GM18909 (cell line): ENCODE measurements at regions not wholly inside any gene's neighbourhood (a gene's known extent, or its start where the extent isn't known, plus 50 kb on each side); places are given as distances from the start of the nearest gene placed in this dataset.
"Not testable (repeated sequence)": the region's sequence is repeated elsewhere in the genome, so short reads cannot be mapped to it uniquely, and the experiment has no call there.

ENCODE experiments used
- ATAC-seq: cut with Tn5 transposase; IDR thresholded peaks from one replicate; pipeline ENCODE4 v1.9.1; 2021; ENCODE audit warnings: mild to moderate bottlenecking; ENCODE audit not compliant: unreplicated experiment, poor library complexity

DNA sequence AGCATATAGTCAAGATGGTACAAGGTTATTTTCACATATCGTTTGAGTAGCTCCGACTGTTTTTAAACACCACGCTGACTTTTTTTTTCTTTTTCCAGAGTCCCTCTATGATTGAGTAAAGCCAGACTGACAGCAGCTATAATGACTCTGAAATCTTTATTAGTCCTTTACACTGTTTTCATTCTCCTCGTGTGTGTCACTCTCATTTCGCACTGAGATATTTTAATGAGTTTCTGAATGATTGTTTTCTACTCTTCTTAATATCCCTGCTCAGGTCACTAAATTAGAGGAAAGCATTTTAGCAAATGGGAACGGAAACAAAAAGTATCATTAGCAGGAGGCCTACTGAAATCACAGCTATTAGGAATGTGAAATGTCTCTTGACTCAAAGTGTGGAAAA, 162.3 kb upstream of the MTPN start:
- no peak for ATAC-seq

DNA sequence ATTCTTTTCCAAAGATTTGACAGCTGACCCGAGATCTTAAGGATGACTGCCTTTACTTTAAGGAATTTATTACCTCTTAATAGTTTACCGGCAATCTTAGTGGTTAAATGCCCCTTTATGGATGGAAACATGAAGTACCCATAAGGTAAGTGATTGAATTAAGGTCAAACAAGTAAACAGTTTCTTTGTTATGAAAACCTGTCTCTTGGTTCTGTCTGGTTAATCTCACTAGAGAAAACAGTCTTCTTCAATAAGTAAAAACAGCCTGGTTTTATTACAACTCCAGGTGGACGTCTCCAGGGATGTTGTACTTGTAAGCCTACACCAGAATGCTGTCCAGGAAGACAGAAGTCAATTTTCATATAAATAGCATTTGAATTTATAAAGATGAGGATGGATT, 161.8 kb upstream of the MTPN start:
- no peak for ATAC-seq

DNA sequence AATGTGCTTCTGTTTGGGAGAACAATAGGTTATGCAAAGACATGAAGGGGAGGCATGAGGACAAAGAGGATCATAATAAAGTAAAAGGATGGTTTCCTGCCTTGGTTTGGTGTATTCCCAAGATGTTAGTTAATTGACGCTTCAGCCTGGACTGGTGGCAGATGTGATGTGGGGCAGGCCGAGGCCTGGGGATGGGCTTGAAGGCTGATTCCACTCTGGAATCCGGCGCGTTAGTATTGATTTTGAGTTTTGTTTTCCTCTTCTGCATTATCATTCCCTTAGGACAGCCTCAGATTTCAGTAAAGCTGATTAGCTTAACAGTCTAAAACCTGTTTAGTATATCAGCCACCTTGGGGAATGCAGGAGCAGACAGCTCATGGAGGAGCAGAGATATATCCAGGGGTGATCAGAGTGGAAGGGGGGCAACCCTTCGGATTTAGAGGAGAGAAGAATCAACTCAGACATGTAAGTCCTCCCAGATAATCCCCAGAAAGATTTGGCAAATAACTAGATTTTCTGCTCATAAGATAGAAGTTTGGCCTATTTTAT, 159.8 kb upstream of the MTPN start:
- no peak for ATAC-seq

DNA sequence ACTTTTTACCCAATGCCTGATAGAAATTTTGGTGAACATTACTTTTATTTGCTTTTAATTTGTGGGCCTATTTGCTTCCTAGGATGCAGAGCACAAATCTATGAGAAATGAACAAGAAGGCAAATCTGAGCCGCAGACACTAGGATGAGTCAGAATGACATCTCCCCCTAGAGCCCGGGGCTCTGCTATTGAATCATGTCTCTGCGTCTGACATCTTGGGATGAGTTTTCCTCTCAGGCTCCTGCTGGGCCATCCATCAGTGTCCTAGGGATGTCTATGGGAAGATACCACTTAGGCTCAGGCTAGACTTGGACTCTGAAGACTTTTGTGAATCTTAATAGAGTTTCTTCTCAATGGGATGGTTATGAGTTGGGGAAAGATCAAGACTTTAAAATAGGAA, 157.3 kb upstream of the MTPN start:
- no peak for ATAC-seq

DNA sequence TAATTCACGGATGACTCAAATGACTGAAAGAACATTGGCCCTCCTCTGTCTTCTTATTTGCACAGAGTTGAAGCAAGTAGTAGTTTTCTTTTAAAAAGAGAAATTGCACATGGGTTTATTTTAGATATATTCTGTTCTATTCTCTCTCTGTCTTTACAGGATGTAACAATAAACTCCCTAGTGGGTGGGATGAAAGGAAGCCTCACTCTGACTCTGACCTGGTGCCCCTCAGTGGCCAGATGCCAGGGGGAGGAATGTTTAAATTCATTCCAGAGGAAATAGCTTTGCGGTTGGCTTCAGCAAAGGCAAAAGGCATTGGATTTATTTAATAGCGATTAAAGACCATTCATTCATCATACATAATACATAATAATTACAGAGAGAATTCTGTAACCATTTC, 156.4 kb upstream of the MTPN start:
- no peak for ATAC-seq

DNA sequence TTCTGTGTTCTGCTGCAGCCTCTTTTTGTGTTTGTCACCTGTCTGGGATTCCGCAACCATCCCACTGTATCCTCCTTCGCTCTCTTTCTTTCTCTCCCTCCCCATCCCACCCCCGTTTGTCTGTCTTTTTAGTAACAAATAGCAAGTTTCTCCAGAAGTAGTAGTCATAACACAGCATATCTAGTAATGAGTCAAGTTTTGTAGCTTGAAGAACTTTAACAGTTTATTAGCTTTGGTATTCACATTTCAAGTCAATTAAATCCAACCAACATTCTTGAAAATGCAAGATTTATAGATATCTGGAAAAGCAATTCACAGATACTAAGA, 154.1 kb upstream of the MTPN start:
- ATAC-seq: no peak

DNA sequence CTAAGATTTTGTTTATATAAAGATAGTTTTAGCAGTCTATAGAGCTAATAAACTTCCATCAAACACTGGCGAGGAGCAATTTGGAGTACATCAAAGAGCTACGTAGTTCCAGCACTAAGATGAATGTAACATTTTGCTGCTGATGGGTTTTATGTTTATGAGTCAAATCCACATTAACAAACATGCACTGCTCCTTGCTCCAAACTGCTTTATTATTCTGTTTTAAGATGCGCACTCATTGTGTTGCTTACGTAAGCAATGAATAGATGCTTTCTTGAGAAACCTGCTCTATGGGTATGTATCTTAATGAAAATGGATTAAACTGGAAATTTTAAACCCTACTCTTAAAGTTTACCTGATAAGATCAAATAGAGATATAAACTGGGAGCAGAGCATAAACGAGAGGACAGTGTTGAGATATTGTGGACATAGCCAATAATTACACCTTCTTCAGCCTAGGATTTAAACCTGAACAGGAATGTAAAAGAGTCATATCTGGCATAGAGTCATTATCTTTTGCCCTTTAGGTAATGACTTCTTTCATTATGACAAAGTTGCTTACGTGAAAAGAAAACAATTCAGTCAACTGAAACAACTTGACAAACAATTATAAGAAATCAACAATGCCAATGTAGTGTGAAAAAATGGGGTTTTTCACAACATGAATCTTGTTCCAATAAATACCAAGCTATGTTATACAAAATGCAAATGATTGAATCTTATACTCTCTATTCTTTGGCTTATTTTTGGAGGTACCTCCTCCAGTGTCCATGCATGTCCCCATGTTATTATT, 153.5 kb upstream of the MTPN start:
- no peak for ATAC-seq

DNA sequence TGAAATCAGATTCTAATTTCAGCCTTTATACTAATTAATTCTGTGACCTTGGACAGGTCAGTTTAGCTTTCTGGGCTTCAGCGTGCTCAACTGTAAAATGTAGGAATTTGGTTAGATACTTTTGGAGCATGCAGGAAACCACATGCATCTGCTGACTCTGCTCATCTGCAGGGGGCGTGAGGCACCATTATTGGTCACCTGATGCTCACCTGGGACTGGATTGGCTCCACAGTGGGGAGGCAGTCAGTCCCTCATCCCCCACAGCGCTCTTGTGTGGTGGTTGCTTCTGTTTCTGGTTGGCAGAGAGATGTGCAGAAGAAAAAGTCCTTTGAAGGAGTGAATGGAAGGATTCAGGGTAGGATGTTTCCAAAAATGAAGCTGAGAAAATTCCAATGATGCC, 150.9 kb upstream of the MTPN start:
- ATAC-seq: no peak

DNA sequence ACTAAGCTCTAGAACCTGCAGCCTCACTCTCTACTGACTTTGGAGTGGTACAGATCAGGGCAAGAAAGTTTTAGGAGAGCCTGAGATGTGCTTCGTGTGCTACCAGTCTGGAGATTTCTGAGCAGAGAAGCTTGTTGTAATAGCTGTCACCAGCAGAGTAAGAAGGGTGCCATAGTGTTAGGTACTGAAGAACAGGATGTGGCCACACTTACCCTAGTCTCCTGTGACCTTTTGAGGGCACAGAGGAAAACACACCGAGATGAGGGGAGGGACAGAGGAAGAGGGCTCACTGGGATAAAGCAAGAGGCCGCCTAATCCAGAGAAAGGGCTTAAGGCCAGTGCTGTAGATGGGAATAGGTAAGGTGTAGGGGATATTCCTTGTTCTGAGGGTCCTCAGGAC, 146.2 kb upstream of the MTPN start:
- ATAC-seq: no peak

DNA sequence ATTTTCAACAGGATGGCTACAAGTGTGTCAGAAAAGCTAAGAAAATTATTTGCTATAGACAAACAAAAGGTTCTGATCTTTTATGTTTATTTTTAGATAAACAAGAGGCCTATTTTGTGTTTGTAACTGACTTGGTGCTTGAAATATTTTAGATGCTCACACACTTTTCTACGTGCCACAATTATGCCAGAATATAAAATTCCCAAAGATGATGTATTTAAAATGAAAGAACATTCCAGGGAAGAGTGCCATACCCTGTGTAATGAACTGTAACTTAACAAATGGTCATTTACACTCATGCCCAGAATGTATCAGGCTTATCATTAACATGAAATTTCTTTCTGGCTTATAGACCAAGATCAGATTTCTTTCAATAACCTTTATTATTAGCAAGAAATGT, 144.9 kb upstream of the MTPN start:
- ATAC-seq: no peak

DNA sequence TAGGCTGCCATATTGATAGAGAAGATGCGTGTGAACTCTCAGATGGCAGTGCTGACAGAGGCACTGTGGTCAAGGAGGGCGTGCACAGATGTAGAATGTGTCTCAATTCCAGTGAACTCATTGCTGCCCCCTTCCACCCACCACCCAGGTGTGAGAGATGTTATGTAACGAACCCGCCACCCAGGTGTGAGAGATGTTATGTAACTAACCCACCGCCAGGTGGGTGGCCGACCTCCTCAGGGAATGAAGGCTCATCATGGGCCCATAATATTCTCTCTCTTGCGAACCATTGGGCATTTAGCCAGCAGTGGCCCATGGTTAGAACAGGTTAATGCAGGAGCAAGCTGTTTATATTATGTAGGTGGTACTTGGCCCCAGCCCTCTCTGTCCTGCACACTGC, 140.4 kb upstream of the MTPN start:
- no peak for ATAC-seq

DNA sequence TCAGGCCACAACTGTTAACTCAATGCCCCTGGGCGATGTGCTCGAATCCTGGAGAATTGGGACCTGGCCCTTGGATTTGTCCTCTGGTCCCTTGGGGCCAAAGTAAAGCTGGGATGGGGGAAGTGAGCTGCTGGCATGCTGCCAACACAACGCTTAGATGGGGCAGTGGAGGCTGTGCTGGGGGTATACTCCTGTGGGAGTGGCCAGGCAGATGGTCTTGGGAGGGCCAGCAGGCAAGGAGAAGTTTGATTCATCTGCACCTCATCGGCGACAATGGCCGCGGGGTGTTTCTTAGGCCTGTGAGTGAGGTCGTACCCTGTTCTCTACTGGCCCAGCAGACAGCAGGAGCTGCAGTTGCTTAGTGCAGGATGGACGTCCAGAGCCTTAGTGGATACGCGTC, 139.0 kb upstream of the MTPN start:
- no peak for ATAC-seq

DNA sequence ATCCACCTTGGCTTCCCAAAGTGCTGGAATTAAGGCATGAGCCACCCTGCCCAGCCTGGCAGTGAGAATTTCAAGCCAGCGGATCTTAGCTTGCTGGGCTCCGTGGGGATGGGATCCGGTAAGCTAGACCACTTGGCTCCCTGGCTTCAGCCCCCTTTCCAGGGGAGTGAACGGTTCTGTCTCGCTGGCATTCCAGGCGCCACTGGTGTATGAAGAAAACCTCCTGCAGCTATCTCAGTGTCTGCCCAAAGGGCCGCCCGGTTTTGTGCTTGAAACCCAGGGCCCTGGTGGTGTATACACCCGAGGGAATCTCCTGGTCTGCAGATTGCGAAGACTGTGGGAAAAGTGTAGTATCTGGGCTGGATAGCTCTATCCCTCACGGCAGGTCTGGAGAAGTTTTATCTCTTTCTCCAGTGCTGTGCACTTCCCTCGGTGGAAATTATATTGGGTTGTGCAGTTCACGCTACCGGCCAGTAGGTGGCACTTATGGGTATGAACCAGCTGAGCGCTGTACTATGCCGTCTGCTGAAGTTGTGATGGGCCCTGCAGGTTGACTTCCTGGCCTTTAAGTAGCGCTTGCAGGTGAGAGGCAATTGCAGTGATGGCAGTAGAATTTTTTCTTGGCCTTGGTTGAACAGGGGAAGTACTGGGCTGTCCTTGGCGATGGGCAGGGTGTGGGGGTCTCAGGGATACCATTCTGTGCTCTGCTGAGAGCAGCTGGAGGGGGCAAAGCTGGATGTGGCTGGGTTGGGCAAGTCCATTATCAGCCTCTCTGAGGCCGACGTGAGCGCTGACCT, 138.0 kb upstream of the MTPN start:
- peak; percentile 97 for ATAC-seq

DNA sequence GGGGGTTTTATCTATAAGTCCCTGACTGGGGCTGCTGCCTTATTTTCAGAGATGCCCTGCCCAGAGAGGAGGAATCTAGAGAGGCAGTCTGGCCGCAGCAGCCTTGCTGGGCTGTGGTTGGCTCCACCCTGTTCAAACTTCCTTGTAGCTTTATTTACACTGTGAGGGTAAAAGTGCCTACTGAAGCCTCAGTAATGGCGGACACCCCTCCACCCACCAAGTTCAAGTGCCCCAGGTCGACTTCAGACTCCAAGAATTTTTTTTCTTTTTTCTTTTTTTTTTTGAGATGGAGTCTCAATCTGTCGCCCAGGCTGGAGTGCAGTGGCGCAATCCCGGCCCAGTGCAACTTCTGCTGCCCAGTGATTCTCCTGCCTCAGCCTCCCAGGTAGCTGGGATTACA, 137.3 kb upstream of the MTPN start:
- not testable (repeated sequence) for ATAC-seq

DNA sequence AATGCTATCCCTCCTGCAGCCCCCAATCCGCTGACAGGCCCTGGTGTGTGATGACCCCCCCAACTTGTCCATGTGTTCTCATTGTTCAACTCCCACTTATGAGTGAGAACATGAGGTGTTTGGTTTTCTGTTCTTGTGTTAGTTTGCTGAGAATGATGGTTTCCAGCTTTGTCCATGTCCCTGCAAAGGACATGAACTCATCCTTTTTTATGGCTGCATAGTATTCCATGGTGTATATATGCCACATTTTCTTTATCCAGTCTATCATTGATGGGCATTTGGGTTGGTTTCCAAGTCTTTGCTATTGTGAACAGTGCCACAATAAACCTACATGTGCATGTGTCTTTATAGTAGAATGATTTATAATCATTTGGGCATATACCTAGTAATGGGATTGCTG, 131.9 kb upstream of the MTPN start:
- not testable (repeated sequence) for ATAC-seq

DNA sequence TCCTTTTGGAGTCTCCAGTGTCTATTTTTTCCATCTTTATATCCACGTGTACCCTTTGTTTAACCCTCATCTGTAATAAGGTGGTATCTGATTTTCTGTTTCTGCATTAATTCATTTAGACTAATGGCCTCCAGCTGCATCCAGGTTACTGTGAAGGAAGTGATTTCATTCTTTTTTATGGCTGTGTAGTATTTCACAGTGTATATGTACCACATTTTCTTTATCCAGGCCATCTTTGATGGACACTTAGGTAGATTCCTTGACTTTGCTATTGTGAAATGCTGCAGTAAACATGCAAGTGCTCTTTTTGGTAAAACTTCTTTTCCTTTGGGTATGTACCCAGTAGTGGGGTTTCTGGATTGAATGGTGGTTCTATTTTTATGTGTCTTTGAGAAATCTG, 128.0 kb upstream of the MTPN start:
- ATAC-seq: no peak

DNA sequence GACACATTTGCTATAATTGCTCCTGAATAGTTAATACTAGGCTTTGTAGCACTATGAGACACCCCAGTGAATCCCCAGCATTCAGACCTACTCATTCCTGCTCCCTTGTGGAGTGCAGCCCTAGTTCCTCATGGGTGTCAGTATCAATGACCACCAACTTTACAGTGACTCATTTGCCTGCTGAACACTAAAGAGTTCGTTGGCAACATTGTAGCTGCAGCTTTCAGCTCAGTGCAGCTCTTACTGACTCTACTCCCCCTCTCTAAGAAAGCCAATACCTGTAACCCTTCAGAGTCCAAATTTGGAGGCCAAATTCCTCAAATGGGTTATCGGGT, 127.1 kb upstream of the MTPN start:
- no peak for ATAC-seq

DNA sequence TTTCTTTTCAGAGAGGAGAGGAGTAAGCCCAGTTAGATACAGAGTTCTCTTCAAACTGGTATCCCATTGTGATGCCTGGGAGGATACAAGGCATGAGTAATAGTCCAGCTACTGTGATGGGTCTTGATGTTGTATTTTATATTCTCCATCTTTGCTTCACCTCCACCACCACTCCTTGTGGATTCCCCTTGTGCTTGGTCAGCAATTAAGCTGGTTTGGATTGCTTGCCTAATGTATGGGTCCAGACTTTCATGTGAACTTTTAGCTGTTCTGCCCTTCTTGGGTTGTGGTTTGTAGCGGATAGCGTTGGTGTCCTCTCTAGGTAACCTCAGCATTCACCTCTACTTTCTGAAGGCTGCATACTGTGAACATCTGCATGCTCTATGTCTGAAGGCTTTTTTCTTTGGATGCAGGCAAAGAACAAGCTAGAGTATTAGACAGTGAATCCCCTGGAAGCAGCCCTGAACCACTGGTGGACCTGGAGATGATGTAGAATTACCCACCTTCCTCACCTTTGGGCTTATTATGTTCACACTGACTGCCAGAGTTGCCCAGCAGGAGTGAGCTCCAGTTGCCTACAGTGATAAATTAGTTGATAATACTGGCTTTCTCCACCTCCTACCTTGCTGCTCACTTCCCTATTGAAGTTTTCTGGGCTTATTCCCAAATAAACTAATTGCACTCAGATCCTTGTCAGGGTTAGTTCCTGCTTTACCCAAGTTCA, 126.5 kb upstream of the MTPN start:
- ATAC-seq: no peak

DNA sequence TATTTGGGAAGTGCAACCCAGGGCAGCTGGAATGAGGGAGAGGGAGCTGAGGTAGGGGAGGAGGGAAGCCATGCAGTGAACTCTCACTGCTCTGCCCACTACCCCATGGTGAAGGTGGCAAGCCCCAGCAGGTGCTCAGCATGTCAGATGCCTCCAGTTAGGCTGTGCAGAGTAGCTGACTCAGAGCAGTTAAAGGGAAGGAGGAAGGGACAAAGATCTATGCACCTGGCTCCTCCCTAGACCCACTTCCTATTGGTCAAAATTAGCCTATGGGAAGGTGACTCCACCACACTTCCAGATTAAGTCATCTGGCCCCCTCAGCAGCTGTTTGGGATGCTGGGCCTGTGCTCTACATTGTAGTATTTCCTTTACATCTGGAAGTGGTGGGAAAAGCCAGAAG, 125.7 kb upstream of the MTPN start:
- peak; percentile 51 for ATAC-seq

DNA sequence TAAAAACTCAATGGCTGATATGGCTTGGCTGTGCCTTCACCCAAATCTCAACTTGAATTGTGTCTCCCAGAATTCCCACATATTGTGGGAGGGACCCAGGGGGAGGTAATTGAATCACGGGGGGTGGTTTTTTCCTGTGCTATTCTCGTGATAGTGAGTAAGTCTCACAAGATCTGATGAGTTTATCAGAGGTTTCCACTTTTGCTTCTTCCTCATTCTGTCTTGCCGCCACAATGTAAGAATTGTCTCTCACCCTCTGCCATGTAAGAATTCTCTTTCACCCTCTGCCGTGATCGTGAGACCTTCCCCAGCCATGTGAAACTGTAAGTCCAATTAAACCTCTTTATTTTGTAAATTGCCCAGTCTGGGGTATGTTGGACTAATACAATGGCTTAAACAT, 115.6 kb upstream of the MTPN start:
- not testable (repeated sequence) for ATAC-seq

DNA sequence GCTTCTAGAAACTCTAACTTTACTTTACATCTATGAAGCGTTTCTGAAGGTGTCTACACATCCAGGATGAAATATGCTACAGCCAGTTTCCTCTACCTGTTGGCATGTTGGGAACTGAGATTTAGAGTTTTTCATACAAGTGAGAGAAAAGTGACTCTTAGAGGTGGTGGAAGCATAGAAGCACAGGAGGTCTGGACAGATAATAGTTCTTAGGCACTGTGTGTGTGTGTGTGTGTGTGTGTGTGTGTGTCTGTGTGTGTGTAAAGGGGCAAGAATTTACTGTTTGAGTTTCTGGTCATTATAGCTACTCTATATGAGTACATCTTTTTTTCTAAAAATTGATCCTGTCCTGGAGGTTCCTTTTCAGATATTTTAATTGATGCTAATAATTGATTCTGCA, 110.7 kb upstream of the MTPN start:
- ATAC-seq: no peak
